PFSK-1 (cell line): ENCODE measurements at regions not wholly inside any gene's neighbourhood (a gene's known extent, or its start where the extent isn't known, plus 50 kb on each side); places are given as distances from the start of the nearest gene placed in this dataset.

Experiments
- FOXP2 ChIP-seq: optimal IDR thresholded peaks from 2 replicates; pipeline ENCODE3; 2011; ENCODE audit warnings: borderline replicate concordance, control low read depth, inconsistent platforms; ENCODE audit not compliant: insufficient read depth; ENCODE audit errors: extremely low read length, extremely low read depth
- POLR2AphosphoS5 ChIP-seq: IDR thresholded peaks from 2 replicates; pipeline ENCODE4 v1.6.1; 2012; ENCODE audit warnings: low read depth, mild to moderate bottlenecking, control low read depth, low read length, moderate library complexity
- SIN3A ChIP-seq: IDR thresholded peaks from 2 replicates; pipeline ENCODE4 v1.6.1; 2012; ENCODE audit warnings: mild to moderate bottlenecking, low read length, moderate library complexity, borderline replicate concordance; ENCODE audit not compliant: insufficient read depth
- TAF1 ChIP-seq: IDR thresholded peaks from 2 replicates; pipeline ENCODE4 v1.6.1; 2012; ENCODE audit warnings: low read length, control low read depth, borderline replicate concordance; ENCODE audit not compliant: insufficient read depth
- TF ChIP-seq, protein P1 (sequence below), 2 experiments: IDR thresholded peaks; 2 replicates each; pipeline versions ENCODE4 v1.6.1 to v1.8.0; 2011 to 2012; ENCODE audit warnings: low read depth in 2 of 2, low read length in 2 of 2, control low read depth in 1 of 2, inconsistent platforms in 1 of 2, mild to moderate bottlenecking in 1 of 2, moderate library complexity in 1 of 2; ENCODE audit not compliant: insufficient read depth in 1 of 2

- TF ChIP-seq POLR2AphosphoS5 (no peak), TAF1 (no peak), SIN3A (no peak), FOXP2 (no peak)
- TF ChIP-seq, protein P1, sequence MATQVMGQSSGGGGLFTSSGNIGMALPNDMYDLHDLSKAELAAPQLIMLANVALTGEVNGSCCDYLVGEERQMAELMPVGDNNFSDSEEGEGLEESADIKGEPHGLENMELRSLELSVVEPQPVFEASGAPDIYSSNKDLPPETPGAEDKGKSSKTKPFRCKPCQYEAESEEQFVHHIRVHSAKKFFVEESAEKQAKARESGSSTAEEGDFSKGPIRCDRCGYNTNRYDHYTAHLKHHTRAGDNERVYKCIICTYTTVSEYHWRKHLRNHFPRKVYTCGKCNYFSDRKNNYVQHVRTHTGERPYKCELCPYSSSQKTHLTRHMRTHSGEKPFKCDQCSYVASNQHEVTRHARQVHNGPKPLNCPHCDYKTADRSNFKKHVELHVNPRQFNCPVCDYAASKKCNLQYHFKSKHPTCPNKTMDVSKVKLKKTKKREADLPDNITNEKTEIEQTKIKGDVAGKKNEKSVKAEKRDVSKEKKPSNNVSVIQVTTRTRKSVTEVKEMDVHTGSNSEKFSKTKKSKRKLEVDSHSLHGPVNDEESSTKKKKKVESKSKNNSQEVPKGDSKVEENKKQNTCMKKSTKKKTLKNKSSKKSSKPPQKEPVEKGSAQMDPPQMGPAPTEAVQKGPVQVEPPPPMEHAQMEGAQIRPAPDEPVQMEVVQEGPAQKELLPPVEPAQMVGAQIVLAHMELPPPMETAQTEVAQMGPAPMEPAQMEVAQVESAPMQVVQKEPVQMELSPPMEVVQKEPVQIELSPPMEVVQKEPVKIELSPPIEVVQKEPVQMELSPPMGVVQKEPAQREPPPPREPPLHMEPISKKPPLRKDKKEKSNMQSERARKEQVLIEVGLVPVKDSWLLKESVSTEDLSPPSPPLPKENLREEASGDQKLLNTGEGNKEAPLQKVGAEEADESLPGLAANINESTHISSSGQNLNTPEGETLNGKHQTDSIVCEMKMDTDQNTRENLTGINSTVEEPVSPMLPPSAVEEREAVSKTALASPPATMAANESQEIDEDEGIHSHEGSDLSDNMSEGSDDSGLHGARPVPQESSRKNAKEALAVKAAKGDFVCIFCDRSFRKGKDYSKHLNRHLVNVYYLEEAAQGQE (IDR thresholded peaks at IDR 0.05; ENCODE audit: insufficient read depth in 1 of 2, low read depth in 2 of 2, low read length in 2 of 2), result no peak
Measured at GRCh38 chr4:15173251-15173650, 171.0 kb downstream of the CPEB2 start.
